ENCODE measurements at regions not wholly inside any gene's neighbourhood (a gene's known extent, or its start where the extent isn't known, plus 50 kb on each side); places are given as distances from the start of the nearest gene placed in this dataset.

GRCh38 chr14:95442016-95442632 lies 74.3 kb downstream of the SYNE3 start:
- no peak for DNase-seq (ENCODE audit: low spot score)

DNA sequence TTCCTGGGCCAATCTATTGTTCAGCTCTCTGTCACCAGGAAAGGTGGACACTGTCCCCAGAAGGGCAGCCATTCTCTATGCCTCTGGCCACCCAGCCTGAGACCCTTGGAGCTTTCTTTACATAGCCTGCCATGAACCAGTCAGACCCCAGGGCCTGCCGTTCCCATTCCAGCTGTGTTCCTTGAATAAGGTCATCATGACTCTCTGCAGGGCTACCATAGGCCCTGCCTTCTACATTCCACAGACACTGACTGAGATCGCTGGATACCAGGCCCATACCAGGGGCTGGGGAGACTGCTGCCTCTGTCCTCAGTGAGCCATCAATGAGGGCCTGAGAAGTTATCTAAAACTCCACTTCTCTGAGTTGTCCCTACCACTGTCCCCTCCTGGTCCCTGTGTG lies 75.5 kb downstream of the SYNE3 start:
- DNase-seq (ENCODE audit: low spot score) = no peak

DNA sequence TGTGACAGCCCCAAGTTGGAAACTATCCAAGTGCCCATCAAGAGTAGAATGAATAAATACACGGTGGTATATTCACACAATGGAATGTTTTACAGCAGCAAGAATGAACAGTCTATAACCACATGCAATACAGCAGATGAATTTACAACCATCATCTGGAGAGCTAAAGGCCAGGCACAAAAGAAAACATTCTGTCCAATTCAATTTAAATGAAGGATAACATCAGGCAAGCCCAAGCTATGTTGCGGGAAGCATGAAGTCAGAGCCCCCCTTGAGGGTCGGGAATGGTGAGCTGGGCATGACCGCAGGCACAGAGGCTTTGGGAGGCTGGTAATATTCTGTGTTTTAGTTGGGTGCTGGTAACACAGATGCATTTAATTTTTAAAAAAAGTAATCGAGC lies 76.0 kb downstream of the SYNE3 start:
- DNase-seq (ENCODE audit: low spot score) = no peak

DNA sequence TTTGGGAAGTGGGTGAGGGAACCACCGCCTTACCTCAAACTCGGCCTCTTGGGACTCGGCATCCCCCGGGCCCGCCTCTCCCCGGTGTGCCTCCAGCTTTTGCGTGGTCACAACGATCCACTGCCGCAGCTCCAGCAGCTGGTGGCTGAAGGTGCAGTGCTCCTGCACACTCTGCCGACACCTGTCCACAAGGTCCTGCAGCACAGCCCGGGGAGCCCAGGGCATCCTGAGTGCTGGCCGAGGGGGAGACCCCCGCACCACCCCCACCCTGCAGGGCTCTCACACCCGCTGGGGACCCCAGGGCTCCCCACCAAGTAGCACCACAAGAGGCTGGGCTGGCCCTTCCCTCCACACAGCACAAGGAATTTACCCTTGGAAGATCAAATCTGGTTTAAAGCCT lies 76.6 kb downstream of the SYNE3 start:
- no peak for DNase-seq (ENCODE audit: low spot score)

DNA sequence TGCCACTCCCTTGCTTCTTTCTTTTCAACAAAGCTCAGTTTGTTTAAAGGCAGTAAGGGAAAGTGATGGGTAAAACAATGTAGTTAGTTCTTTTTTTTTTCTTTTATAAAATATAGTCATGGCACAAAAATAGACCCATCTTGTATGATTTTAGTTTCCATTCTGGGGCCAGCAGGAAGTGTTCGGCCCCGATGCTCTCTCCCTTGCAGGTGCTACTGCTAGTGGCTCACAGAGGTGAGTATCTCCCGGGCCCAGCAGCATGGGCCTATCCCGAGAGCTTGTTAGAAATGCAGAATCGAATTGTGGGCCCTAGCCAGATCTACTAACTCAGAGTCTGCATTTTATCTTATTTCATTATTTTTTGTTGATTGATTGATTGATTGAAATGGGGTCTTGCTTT lies 78.7 kb downstream of the SYNE3 start:
- DNase-seq (ENCODE audit: low spot score) = no peak

DNA sequence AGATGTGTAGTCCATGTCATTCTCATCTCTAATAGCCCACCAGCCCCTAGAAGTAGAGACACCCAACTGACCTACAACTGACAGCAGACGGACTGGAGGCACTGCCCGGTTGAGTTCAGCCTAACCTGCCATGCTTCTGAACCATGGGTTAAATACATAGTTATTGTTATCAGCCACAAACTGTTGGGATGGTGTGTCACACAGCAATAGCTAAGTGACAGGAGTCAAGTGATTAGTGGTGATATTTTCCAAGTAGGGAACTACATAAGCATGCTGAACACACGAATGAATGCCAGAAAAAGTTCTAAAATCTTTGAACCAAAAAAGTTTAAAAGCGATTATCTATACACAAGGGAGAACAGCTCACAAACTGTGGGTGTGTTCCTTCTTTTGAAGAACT lies 80.1 kb downstream of the SYNE3 start:
- no peak for DNase-seq (ENCODE audit: low spot score)

GRCh38 chr14:95434121-95434520 lies 82.3 kb downstream of the SYNE3 start:
- DNase-seq (ENCODE audit: low spot score) = no peak

DNA sequence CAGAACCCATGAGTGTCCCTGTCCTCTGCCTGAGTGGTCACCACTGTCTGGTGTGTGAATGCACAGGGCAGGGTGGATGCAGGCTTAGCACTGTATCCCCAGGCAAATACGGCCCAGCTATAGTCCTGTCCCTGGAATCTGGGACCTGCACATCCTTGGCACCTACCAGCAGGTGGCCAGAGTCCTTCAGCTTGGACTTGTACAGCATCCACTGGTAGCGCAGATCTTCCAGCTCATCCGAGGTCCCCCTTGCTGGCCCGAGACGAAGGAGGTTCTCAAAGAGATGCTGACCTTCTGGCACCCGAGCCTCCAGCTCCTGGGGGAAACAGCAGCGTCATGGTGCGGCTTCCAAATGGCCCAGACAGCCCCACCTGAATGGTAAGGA lies 83.4 kb downstream of the SYNE3 start:
- DNase-seq (ENCODE audit: low spot score) = no peak

GRCh38 chr14:95432144-95433093 lies 84.0 kb downstream of the SYNE3 start:
- no peak for DNase-seq (ENCODE audit: low spot score)

DNA sequence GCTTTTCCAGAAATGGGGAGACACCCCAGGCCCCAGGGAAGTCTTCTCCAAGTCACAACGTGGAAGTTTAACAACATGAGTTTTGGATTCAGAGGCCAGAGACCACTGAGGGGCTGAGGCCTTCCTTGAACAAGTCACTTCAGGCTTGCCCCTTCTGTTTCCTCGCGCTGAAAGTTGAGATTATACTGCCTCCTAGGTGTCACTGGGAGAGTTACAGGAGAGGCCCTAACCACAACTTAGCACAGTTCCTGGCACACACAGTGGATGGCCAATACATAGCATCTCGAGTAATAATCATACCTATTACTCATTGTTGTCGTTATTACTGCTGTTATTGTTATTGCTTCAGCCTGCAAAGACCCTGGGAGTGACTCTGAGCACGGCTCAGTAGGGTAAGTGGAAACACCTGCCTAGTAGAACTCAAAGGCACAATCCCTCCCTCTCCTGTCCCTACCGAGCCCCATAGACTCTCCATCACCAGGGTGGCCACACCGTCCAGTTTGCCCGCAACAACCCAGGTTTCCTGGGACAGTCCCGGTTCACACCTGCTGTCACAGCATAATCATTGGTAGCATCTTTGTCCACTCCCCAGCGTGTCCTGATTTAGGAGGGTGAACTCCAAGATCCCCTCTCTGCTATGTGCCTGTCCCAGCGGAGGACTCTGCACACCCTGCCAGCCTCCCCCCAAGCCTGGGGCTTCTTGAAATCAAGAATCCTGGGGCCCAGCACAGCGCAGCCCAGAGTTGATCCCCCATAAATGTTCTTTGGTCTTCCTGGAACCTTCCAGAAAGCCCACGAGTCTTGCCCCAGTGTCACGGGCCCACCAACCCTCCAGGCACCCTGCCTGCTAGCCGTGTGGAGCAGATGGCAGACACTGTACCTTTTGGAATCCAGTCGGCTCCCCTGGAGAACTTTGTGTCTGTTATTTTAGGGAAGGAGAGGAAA lies 85.0 kb downstream of the SYNE3 start:
- DNase-seq (ENCODE audit: low spot score) = peak; percentile 31

GRCh38 chr14:95428557-95428956 lies 87.9 kb downstream of the SYNE3 start:
- no peak for DNase-seq (ENCODE audit: low spot score)

DNA sequence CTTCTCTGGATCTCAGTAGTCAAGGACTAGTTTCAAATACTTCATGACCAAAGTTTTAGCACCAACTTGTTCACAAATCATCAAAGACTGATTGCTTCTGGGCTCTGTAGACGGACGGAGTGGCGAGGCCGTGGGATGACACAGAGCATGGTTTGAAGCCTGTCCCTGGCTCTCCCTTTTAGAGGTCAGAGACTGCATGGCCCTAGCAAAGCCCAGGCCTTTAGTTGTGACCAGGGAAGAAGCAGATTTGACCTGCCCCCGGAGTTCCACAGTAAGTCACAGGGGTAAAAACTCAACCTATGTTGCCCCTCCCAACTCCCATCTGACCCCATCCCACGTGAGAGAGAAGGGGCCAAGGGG lies 90.4 kb downstream of the SYNE3 start:
- DNase-seq (ENCODE audit: low spot score) = no peak

DNA sequence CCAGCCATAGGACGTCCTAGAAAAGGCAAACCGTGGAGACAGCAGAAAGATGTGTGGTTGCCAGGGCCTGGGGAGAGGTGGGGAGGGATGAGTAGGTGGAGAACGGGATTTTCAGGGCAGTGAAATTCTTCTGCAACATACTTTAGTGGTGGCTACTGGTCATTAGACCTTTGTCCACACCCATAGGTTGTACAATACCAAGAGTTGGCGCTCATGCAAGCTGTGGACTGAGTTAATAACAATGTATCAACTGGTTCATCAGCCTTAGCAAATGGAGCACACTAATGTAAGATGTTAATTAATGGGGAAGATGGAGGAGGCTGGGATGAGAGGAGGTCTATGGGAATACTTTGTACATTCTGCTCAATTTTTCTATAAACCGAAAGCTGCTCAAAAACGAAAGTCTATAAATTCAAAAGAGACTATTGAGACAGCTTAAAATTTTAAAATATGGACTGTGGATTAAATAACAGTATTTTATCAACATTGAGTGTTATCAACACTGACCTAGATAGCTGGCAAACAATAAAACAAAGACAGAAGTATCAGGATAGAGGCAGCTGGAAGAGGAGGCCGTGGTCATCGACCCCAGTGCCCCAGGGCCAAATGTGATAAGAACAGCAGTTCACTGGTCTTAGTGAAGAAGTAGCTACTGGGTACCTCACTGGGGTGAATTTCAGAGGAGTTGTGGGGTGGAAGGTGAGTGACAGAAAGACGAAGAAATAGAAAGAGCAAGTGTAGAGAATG lies 90.9 kb downstream of the SYNE3 start:
- no peak for DNase-seq (ENCODE audit: low spot score)

DNA sequence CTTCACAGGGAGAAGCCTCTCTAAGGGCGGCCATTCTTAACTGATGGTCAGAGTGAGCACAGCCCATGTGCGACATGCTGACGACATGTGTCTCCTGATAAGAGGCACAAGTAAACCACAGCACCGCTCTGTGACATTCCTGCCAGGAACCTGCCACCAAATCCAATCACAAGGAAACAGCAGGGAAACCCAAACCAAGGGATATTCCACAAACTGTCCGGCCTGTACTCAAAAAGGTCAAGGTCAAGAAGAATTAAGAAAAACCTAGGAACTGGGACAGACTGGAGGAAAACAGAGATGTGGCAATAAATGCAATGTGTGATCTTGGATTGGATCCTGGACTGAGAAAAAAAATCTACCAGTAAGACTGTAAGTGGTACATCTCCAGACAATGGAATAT lies 91.9 kb downstream of the SYNE3 start:
- DNase-seq (ENCODE audit: low spot score) = no peak

DNA sequence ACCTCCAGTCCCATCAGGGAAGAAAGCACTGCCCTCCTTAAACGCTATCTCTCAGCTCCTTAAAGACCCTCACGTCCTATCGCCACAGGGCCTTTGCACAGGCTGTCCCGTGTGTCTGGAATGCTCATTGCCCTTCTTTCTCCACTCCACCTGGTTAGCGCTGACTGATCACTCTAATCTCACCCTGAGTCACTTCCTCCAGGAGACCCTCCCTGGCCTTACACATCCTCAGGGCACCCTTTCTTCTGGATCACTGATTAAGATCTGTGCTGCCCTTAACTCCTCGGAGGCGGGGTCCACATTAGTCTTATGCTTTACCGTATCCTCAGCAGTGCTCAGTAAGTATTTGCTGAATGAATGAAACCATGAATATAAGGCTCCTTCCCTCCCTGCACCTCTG lies 94.7 kb downstream of the SYNE3 start:
- DNase-seq (ENCODE audit: low spot score) = no peak

DNA sequence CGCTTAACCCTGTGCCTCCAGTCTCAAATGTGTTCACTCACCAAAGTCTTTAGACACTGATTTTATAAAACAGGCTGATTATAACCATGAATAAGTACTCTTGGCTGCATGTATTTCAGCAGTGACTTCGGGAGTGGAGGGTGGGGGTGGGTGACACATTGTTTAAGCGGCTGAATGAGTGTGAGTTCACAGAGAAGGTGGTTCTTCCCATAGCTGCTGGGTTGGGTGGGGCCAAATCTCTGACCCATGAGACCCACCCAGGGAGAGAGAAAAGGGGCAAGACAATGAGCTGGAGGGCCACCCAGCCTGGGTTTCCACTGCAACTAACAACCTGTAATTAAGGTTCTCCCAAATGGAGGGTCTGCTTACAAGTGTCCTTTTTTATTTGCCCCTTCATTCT lies 96.4 kb downstream of the SYNE3 start:
- no peak for DNase-seq (ENCODE audit: low spot score)

- DNase-seq (ENCODE audit: low spot score) = no peak
Observed at GRCh38 chr14:95419569-95419968, 96.9 kb downstream of the SYNE3 start.

DNA sequence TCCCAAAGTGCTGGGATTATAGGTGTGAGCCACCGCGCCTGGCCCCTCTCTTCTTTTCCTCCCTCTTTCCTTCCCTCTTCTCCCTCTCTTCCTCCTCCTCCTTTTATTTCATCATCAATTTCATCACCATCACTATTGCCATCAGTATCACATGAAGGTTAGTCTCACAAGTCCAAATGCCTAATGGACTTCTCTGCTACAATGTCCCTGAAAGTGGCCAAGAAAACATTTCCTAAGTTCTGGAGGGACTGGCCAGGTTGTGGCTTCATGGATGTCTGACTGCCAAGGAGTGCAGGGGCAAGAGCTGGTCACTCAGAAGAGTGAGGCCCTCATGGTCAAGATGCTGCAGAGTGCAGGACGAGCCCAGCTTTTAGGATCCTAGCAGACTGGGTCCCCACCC lies 97.6 kb downstream of the SYNE3 start:
- no peak for DNase-seq (ENCODE audit: low spot score)

GRCh38 chr14:95417492-95417891 lies 97.8 kb upstream of the CLMN start:
- no peak for DNase-seq (ENCODE audit: low spot score)

- no peak for DNase-seq (ENCODE audit: low spot score)
Observed at GRCh38 chr14:95415993-95416392, 96.3 kb upstream of the CLMN start.
